SK-N-SH (cell line): ENCODE measurements at regions not wholly inside any gene's neighbourhood (a gene's known extent, or its start where the extent isn't known, plus 50 kb on each side); places are given as distances from the start of the nearest gene placed in this dataset.

ENCODE experiments used
- CHD2 ChIP-seq: fragments of 150-350 bp; IDR thresholded peaks from 2 replicates; pipeline ENCODE4 v1.6.1; 2018; ENCODE audit warnings: low read length; ENCODE audit not compliant: partially characterized antibody
- EP300 ChIP-seq, 2 experiments: IDR thresholded peaks; 2 replicates each; pipeline versions ENCODE4 v1.4.0 to v1.6.1; 2012; ENCODE audit warnings: borderline replicate concordance in 1 of 2, low read depth in 1 of 2, low read length in 1 of 2
- FOXJ3 ChIP-seq: sonication (generic); formaldehyde crosslinking; IDR thresholded peaks from 2 replicates; pipeline ENCODE4 v1.5.1; 2020; ENCODE audit warnings: mild to moderate bottlenecking, missing genetic modification reagents
- GABPA ChIP-seq: IDR thresholded peaks from 2 replicates; pipeline ENCODE4 v1.4.0; 2012; ENCODE audit warnings: low read depth, mild to moderate bottlenecking
- GATA2 ChIP-seq: sonication (generic); formaldehyde crosslinking; IDR thresholded peaks from 2 replicates; pipeline ENCODE4 v1.5.0; 2020; ENCODE audit warnings: mild to moderate bottlenecking, missing genetic modification reagents
- POLR2AphosphoS5 ChIP-seq: IDR thresholded peaks from 2 replicates; pipeline ENCODE4 v1.6.1; 2012; ENCODE audit warnings: low read depth, low read length
- RAD21 ChIP-seq: IDR thresholded peaks from 2 replicates; pipeline ENCODE4 v1.6.1; 2012; ENCODE audit warnings: mild to moderate bottlenecking, low read length
- SMC3 ChIP-seq: IDR thresholded peaks from 2 replicates; pipeline ENCODE4 v1.6.1; 2012; ENCODE audit warnings: low read depth, low read length, improper control_type of control experiment
- TAF1 ChIP-seq: IDR thresholded peaks from 2 replicates; pipeline ENCODE4 v1.6.1; 2012; ENCODE audit warnings: low read depth, mild to moderate bottlenecking, low read length, moderate library complexity, borderline replicate concordance
- YY1 ChIP-seq: IDR thresholded peaks from 2 replicates; pipeline ENCODE4 v1.4.0; 2012; ENCODE audit warnings: low read depth, mild to moderate bottlenecking
- TF ChIP-seq, protein P1 (sequence below): fragments of 200-600 bp; sonication (generic); IDR thresholded peaks from 2 replicates; pipeline ENCODE4 v1.6.1; 2017; ENCODE audit warnings: antibody characterized with exemption, mild to moderate bottlenecking, moderate library complexity
- TF ChIP-seq, protein P2 (sequence below): fragments of 150-350 bp; IDR thresholded peaks from 2 replicates; pipeline ENCODE4 v1.6.1; 2017; ENCODE audit warnings: antibody characterized with exemption, low read length, low read depth, borderline replicate concordance
- TF ChIP-seq, protein P3 (sequence below): IDR thresholded peaks from 2 replicates; pipeline ENCODE4 v1.4.0; 2012; ENCODE audit warnings: low read depth

DNA sequence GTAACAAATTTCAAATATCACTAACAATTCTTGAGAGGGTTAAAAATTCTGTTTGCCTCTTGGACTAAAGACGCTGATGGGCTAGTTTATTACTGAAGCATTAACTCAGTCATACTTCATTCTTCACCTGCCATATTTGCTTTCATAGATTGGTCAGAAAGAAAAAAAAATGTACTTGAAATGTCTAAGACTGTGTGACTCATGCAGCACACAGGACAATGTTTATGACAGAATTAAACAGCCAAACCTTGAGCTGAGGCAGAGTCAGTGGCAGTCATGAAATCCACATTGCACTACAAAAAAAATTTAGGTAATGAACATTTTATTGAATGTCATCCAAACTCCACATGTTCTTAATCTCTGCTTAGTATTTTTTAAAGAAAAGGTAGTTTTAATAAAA lies 135.6 kb downstream of the PRR20E start:
- TF ChIP-seq POLR2AphosphoS5 (no peak), SMC3 (no peak), RAD21 (no peak), TAF1 (no peak), EP300 (IDR thresholded peaks at IDR 0.05; ENCODE audit: borderline replicate concordance in 1 of 2, low read depth in 1 of 2, low read length in 1 of 2) (no peak), FOXJ3 (CRISPR knock-in tag) (no peak), CHD2 (no peak), GABPA (no peak), GATA2 (CRISPR knock-in tag) (no peak), YY1 (no peak)
- TF ChIP-seq, protein P1, sequence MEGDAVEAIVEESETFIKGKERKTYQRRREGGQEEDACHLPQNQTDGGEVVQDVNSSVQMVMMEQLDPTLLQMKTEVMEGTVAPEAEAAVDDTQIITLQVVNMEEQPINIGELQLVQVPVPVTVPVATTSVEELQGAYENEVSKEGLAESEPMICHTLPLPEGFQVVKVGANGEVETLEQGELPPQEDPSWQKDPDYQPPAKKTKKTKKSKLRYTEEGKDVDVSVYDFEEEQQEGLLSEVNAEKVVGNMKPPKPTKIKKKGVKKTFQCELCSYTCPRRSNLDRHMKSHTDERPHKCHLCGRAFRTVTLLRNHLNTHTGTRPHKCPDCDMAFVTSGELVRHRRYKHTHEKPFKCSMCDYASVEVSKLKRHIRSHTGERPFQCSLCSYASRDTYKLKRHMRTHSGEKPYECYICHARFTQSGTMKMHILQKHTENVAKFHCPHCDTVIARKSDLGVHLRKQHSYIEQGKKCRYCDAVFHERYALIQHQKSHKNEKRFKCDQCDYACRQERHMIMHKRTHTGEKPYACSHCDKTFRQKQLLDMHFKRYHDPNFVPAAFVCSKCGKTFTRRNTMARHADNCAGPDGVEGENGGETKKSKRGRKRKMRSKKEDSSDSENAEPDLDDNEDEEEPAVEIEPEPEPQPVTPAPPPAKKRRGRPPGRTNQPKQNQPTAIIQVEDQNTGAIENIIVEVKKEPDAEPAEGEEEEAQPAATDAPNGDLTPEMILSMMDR = no peak
- TF ChIP-seq, protein P2, sequence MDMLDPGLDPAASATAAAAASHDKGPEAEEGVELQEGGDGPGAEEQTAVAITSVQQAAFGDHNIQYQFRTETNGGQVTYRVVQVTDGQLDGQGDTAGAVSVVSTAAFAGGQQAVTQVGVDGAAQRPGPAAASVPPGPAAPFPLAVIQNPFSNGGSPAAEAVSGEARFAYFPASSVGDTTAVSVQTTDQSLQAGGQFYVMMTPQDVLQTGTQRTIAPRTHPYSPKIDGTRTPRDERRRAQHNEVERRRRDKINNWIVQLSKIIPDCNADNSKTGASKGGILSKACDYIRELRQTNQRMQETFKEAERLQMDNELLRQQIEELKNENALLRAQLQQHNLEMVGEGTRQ = no peak
- TF ChIP-seq, protein P3, sequence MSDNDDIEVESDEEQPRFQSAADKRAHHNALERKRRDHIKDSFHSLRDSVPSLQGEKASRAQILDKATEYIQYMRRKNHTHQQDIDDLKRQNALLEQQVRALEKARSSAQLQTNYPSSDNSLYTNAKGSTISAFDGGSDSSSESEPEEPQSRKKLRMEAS = no peak
